Neural progenitor cell (in vitro differentiated cells): ENCODE measurements at regions not wholly inside any gene's neighbourhood (a gene's known extent, or its start where the extent isn't known, plus 50 kb on each side); places are given as distances from the start of the nearest gene placed in this dataset.

ENCODE experiments used
- EZH2 ChIP-seq: fragments of 200-600 bp; sonication (generic); IDR thresholded peaks from 2 replicates; pipeline ENCODE4 v1.6.1; 2017; ENCODE audit warnings: antibody characterized with exemption, mild to moderate bottlenecking, moderate library complexity
- TF ChIP-seq, protein P1 (sequence below): fragments of 200-600 bp; sonication (generic); IDR thresholded peaks from 2 replicates; pipeline ENCODE4 v1.5.1; 2017; ENCODE audit warnings: antibody characterized with exemption, mild to moderate bottlenecking

DNA sequence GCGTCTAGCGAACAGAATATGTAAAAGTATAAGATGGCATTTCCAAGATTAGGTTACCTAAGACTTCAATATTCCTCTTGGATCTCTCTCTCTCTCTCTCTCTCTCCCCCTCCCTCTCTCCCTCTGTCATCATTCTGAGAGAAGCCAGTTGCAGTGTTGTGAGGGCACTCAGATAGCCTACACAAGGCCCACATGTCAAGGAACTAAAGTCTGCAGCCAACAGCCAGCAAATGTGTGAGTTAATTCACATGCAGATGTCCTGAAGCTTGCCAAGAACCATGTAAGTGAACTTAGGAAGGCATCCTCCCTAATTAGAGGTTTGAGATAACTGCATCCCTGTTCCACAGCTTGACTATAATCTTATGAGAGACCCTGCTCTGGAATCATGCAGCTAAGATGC lies 822.9 kb upstream of the PRR20A start:
- TF ChIP-seq EZH2: no peak
- TF ChIP-seq, protein P1, sequence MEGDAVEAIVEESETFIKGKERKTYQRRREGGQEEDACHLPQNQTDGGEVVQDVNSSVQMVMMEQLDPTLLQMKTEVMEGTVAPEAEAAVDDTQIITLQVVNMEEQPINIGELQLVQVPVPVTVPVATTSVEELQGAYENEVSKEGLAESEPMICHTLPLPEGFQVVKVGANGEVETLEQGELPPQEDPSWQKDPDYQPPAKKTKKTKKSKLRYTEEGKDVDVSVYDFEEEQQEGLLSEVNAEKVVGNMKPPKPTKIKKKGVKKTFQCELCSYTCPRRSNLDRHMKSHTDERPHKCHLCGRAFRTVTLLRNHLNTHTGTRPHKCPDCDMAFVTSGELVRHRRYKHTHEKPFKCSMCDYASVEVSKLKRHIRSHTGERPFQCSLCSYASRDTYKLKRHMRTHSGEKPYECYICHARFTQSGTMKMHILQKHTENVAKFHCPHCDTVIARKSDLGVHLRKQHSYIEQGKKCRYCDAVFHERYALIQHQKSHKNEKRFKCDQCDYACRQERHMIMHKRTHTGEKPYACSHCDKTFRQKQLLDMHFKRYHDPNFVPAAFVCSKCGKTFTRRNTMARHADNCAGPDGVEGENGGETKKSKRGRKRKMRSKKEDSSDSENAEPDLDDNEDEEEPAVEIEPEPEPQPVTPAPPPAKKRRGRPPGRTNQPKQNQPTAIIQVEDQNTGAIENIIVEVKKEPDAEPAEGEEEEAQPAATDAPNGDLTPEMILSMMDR: no peak
